ENCODE measurements at regions not wholly inside any gene's neighbourhood (a gene's known extent, or its start where the extent isn't known, plus 50 kb on each side); places are given as distances from the start of the nearest gene placed in this dataset.
"Not testable (repeated sequence)": the region's sequence is repeated elsewhere in the genome, so short reads cannot be mapped to it uniquely, and the experiment has no call there.

DNA sequence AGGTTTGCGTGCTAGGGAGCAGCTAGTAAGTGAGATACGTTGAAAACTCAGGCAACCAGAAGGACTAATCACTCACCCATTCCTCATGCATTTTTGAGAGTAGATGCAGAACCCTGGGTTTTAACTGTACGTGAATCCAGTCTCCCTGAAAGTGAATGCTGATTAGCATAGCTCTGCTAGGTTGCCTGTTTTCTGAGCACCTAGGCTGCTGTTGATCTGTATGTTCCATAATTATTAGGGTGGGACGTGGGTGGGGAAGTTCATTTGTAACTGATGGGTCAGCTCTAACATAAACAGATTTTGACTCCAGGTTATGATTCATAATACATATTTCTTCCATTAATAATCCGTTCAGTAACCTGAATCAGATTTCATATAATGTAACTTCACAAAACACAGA lies 379.0 kb upstream of the FANCL start:
- DNase-seq (ENCODE audit: low read depth): no peak

DNA sequence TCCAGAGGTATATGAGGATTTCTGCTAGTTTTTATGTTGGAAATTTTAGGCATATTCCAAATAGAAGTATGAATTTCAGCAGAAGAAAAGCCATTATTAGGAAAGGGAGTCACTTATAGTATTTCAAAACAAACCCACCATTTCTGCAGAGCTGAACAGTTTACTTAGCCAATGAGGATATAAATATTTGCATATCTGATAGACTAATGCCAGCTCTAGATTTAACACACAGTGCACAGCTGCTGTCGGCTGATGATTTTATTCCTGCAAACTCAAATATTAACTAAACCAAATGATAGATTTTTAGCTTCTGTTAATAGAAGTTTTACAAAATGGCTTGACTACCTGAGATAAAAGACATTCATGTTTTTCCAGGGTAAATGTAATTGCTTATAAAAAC lies 375.8 kb upstream of the FANCL start:
- no peak for DNase-seq (ENCODE audit: low read depth)

DNA sequence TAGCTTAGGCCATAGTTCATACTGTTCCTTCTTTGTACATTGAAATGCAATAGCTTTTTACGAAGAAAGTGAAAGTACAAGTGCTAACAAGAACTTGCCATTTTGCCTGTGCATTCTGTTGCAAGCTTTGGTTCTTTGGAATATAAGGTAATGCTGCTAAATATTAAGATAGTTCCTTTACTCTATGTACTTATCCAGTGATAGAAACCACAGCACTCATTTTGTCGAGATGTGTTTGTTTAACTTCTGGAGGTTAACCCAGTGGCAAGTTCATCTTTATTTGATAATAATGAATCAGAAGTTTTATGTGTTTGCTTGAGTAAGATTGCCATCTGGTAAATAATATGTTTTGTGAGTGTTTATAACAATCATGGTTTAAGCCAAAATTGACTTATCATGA lies 373.1 kb upstream of the FANCL start:
- DNase-seq (ENCODE audit: low read depth): no peak

DNA sequence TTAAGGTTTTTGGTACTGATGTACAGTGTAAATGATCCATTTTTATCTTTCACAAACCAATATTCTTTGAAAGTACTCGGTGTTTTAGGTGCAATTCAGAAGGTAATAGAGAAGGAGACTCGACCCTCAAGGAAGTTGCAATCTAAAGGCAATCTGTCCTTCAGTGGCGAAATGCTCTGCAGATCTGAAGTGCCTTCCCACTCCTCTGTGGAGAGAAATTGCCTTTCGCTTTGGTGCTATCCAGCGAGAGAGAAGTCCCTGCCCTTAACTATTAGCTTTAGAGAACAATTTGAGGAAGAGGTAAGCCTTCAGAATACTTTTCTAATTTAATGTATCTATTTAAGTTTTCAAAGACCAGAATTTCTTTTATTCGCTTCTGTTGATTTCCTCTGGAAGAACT lies 371.8 kb upstream of the FANCL start:
- no peak for DNase-seq (ENCODE audit: low read depth)

DNA sequence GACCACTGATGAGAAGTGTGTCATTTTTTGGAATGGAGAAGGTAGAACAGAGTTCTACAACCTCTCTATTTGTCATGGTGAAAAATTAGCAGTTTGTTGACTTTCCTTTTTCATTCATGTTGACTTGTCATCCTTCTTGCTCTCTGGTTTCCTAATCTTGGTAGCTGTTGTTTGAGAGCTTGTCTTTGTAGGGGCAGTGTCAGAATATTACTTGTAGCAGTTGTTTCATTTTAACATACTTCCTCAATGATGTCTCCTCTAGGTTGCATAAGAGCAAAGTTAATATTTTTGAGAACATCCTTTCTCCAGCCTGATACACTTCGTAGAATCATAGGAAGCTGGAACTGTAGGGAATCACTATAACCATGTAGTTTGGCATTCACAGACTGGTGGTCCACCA lies 368.2 kb upstream of the FANCL start:
- no peak for DNase-seq (ENCODE audit: low read depth)

DNA sequence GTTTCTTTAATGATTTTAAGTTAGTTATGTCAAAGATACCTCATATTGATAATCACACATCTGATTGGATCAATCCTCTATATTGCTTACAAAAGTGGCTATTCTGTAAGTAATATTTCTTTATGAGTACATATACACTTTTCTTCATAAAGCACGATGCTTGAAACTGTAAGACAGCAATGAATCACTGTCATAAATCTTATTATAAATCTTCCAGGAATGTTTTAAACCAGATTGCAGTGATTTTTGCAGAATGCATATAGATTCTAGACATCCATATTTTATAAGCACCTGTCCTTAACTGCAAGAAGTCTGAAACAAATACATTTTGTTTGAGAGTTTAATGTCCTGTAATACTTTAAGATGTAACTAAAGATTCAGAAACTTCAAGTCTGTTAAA lies 367.0 kb upstream of the FANCL start:
- DNase-seq (ENCODE audit: low read depth): no peak

DNA sequence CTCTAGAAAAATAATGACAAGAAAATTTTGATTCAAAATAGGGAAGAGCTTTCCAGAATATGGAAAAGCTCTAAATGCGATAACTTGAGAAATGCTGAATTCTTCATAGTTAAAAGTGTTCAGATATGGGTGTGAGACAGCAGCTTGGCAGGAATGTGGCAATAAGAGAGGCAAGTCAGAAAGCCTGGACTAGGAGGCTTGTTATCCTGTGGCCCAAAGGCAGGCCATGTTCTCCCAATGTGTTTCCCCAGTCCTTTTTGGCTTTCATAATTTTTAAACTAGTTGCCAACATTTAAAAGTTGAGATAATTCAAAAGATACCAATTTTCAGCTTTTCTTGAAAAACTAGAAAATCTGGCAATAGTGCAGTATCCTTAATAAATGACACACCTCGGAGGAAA lies 366.3 kb upstream of the FANCL start:
- DNase-seq (ENCODE audit: low read depth): no peak

DNA sequence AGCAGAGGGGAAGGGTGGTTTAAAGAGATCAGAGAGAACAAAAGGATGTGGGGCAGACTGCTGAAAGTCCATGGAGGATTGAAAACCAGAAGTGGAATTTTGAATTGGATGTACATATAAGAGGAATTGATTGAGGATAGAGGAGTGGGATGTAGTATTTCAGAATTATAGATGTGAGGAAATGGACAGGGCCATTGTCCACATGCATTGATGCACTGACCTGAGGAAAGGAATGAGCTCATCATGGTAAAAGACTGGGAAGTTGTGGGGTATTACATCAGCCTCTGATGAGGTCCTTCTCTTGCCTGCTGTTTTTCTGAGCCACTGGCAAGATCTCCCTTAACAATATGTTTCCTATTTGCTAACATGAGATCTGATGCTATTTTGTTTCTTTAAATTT lies 365.7 kb upstream of the FANCL start:
- no peak for DNase-seq (ENCODE audit: low read depth)

DNA sequence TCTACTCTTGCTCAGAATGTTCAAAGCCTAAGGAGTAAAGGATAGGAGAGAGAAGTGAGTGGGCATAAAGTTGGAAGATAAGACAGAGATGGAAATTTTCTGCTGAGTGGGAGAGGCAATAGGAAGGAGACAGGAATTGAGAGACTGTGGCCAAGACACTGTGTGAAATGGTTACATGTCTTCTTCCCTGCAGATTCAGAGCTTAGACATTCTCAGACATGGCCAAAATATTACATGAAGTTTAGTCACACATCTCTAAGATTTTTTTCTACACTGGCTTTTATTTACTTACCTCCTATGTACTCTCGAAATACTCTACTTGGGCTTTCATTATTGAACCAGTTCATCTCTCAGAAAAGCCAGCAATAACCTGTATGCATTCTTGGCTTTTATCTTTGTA lies 363.0 kb upstream of the FANCL start:
- DNase-seq (ENCODE audit: low read depth): no peak

DNA sequence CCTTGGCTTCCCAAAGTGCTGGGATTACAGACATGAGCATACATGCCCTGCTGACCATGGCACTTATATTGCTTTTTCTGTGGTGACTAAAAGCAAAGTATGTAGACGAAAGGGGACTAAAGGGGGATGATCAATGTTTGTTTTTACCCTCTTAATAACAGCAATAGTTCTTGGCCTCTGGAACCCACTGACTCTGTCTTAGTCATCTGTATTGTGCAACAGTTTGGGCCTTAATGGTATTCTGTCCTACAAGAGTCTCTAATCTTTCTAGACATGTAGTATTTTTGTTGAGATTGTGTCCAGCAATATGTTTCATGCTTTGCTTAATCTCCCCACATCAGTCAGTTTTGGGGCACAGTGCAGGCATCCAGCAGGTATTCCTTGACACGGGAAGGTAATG lies 359.9 kb upstream of the FANCL start:
- DNase-seq (ENCODE audit: low read depth): no peak

DNA sequence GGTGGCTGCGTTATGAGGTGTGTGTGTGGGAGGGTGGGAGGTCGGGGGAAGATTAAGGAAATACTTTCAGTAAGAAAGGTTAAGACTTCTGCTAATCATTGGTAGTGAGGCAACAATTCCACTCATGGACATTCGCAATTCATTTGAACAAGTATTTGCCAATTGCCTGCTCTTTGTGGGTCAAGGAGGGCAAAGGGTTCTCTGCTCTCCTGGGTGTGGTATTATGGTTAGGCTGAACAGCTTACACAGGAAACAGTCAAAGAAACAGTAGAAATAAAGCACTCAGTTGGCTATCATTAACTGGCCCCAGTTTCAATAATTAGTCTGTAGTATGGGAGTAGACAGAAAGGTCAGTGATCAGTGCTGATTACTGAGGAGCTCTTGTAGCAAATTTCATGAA lies 357.0 kb upstream of the FANCL start:
- no peak for DNase-seq (ENCODE audit: low read depth)

DNA sequence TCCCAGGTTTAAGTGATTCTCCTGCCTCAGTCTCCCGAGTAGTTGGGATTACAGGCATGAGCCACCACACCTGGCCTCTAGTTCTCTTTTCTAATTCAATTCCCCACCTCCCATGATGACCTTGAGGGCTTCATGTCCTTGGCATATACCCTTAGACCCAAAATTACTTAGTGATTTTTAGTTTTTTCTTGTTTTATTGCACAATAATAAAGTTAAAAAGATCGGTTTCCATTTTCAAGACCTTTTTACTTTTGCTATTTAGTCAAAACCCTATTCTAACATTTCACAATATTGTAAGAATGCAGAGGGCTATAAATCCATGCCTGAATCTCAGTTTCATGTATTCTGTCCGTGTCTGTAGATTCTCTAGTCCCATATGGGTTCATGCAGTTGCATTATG lies 354.6 kb upstream of the FANCL start:
- DNase-seq (ENCODE audit: low read depth): no peak

DNA sequence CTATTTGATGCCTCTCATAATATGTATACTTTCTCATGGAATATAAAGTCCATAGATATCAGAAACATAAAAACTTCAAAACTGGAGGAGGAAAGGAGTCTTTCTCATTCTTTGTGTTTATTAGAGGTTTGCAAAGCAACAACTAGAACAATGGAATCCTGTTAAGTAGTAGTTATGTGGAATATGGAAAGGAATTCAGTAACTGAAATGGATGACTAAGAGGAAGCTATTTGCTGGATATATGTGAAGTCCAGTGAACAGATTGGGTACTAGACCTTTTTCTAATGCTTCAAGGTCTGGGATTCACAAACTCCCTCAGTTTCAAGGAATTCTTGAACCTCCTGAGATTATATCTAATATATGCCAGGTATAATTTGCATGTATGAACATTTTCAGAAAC lies 353.6 kb upstream of the FANCL start:
- DNase-seq (ENCODE audit: low read depth): no peak

DNA sequence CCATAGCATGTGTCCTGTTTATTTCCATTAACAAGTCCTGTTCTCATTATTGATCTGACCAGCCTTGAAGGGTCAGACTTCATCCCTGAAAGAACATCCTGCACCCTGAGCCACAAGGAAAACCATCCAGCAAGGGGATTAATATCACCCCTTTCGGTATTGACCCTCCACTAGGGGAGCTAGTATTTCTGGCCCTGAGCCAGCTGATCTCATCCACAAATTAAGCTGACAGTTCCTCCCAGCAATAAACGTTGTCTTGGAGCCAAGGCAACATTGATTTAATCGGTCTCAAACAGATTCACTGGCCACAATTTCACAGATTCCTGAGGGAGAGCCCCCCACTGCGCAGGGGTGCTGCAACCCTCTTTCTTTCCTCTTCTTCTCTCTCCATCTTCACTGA lies 353.1 kb upstream of the FANCL start:
- DNase-seq (ENCODE audit: low read depth): no peak

DNA sequence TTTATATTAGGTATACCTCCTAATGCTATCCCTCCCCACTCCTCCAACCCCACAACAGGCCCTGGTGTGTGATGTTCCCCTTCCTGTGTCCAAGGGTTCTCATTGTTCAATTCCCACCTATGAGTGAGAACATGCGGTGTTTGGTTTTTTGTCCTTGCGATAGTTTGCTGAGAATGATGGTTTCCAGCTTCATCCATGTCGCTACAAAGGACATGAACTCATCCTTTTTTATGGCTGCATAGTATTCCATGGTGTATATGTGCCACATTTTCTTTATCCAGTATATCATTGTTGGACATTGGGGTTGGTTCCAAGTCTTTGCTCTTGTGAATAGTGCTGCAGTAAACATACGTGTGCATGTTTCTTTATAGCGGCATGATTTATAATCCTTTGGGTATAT lies 345.1 kb upstream of the FANCL start:
- DNase-seq (ENCODE audit: low read depth): not testable (repeated sequence)

DNA sequence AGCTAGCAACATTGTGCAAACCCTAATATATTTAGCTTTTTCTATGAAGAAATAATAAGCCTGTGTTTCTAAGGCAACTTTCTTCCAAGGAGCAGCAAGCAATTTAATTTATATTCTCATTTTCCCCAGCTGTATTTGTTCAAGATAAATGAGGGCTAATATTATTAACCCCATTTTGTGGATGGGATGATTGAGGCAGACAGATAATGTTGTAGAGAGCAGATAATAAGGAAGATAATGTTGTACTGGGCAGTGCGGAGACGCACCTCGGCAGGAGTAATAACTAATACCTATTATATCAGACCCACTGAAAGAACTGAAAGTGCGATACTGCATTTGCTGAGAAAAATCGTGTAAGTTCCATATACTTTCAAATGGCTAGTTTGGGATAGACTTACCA lies 344.1 kb upstream of the FANCL start:
- no peak for DNase-seq (ENCODE audit: low read depth)

DNA sequence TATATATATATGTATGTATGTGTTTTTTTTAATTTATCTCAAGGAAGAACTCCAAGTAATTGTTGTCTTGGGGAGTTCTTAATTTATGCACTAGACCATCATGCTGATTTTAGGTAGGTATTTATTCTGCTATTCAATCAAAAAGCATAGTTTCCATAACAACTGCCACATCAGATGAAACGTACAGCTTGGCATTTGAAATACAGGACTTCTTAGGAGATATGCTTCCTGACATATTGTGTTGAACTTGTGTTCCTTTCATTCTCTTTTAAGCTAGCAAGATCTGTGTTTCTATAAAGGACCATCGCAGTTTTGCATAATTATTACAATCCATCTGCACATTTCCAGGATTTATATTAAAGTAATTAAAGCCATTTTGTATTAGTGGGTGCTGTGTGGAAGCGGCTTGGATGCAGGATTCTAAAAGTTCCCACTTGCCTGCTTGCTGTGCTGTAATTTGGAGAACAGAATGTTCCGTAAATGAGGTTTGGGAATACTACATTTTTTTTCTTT lies 343.5 kb upstream of the FANCL start:
- no peak for DNase-seq (ENCODE audit: low read depth)

DNA sequence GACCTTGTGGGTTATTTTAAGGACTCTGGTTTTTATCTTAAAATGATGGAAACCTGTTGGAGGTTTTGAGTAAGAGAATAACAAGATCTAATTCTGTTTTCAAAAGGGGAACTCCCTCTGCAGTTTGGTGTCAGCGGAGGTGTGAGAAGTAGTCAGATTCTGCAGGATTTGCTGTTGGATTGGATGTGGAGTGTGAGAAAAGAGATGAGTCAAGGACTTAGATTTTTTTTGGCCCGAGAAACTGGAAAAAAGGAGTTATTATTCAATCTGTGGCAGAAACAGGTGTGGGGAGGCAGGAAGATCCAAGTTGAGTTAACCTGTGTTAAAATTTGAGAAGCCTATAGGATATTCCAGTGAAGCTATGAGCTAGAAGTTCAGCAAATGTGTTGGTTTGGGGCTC lies 337.2 kb upstream of the FANCL start:
- DNase-seq (ENCODE audit: low read depth): no peak

DNA sequence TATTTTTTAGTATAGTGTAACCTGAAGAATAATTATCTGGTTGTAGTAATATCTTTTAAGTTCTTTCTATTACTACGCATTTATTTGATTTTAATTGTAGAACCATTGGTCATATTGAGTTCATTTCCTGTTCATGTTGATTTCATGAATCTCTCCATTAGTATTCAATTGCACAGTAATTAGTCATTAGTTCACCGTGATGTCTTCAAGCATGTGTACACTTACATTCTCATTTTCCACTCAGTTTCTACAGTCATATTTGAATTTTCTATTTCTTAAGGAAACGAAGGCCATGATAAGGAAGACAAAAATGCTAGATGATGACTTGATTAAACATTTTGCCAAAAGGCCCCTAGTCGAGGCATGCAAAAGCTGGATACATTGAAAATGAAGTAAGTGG lies 333.7 kb upstream of the FANCL start:
- no peak for DNase-seq (ENCODE audit: low read depth)

DNA sequence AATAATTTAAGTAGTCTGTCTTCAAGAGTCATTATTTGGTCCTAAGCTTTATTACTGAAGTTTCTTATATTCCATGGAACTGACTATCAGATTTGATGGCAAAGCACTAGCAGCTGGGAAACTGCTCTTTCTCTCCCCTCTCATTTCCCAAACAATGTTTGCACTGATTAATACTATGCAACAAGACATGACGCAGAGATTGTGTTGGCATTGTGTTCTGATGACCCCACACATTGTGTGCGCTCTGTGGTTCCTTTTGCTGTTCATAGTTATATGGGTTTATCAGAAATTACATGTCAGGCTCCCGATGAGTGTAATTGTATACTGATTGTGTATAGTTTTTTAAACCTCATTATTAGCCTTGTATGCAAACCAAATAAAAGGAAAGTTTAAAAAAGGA lies 331.6 kb upstream of the FANCL start:
- DNase-seq (ENCODE audit: low read depth): no peak

DNA sequence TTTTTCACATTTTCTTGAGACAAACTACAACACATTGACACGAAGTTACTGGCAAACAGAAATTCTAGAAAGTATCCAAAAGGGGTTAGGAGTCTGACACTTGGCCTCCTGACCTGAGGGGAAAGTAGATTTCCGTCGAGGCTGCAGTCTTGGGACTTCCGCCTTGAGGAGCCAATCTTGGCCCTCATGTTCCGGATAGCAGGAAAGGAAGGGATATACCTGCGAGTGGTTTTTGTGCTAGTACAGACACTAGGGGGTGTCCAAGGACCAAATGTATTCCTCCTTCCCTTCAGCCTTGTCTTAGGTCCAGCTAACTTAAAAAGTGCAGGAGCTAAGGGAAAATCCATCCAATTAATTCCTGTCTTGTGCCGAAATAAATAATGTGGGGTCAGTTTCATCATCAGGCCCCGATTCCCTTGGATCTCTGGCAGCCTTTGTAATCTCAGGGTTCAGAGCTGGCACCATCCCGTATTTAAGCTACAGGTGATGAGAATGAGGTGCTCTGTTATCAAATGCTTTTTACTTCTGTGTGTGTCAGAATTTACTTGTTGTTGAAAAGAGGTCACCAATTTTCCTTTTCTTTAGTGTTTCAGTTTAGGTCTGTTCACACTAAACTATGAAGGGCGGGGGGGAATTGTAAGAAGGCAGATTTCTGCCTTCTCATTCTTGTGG lies 330.2 kb upstream of the FANCL start:
- DNase-seq (ENCODE audit: low read depth): no peak

DNA sequence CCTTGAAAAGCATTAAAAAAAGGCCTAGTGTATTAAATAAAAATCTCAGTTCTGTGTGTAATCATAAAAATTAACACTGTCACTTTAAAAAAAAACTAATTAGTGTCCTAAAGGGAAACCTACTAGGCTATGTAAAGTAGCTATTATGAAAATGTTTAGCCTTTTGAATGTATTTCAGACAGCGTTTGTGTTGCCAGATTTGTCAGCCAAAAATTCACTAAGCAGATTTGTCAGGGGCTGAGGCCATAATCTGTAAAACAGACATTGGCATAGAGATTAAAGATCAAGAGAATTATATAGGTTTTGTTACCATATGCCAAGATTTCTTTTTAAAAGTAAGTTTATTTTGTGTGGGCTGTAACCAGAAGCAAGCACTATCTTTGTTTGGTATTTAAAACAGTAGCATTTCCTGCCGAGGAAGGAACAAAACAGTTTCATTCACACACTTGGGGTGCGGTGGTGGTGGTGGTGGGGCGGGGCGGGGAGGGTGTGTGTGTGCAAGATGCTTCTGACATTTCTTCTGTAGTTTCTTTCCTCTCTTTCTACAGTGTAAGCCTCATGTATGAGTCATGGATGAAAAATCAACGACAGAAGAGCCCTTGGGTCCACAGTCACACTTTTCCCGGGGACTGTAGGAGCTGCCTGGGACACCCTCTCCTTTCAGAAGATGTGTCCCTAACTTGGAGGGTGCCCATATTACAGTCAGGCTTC lies 328.5 kb upstream of the FANCL start:
- no peak for DNase-seq (ENCODE audit: low read depth)

DNA sequence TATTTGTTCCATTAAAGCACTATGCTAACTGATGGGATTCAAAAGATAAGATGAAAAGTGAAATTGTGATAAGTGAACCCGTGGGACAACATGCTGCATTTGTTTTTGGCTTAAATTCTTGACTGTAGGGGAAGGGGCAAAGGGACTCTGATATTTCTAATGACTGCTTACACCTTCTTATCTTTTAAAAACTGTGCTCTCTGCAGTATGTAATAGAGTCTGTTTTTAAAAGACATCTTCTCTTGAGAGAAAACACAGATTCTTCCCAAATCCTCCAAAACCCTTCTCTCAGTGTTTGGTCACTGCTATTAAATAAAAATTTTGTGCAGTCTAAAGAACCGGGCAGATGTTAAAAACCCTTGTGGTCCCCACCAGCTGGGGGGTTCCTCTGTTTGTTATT lies 327.8 kb upstream of the FANCL start:
- no peak for DNase-seq (ENCODE audit: low read depth)

DNA sequence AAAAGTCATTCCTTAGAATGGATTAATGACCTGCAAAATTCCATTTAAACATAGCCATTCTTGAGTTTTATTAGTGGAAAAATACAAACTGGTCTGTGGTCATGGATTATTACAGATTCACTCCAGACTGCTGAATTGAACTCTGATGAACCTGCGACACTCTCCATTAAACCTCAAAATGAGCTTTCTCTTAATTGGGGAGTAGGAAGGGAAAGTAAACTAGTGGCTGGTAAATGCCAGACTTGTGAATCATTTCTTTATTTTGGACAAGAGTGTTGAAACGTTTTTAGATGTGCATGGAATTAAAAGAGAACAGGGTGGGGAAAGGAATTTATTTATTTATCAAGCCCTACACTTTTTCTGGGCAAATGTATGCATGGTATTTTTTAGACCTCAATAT lies 321.2 kb upstream of the FANCL start:
- no peak for DNase-seq (ENCODE audit: low read depth)

Measured in CMK (cell line).